Ovary (tissue), 7 donors: ENCODE measurements at regions not wholly inside any gene's neighbourhood (a gene's known extent, or its start where the extent isn't known, plus 50 kb on each side); places are given as distances from the start of the nearest gene placed in this dataset.
A peak's percentile ranks its signal among the peaks of the same experiment; 100 is the strongest.

Source experiments
- DNase-seq, 5 donors: peaks; one replicate each; pipeline ENCODE4 v3.0.0-alpha.2; 2019 to 2020
- H3K27ac ChIP-seq, 2 donors: fragments of 200-600 bp; one replicate each; pipeline versions ENCODE4 v1.5.1 to v1.8.0; 2019 to 2022
- H3K27me3 ChIP-seq: fragments of 200-600 bp; one replicate; pipeline ENCODE4 v1.8.0; 2022
- H3K36me3 ChIP-seq: fragments of 200-600 bp; sonication (generic); one replicate; pipeline ENCODE4 v1.5.1; 2019
- H3K4me1 ChIP-seq: one replicate; pipeline ENCODE4 v1.8.1; 2013; ENCODE audit warnings: mild to moderate bottlenecking, moderate library complexity; ENCODE audit not compliant: insufficient read depth
- H3K4me3 ChIP-seq: fragments of 200-600 bp; sonication (generic); one replicate; pipeline ENCODE4 v1.5.1; 2017
- H3K9me3 ChIP-seq, 2 donors: fragments of 200-600 bp in 1 of 2; sonication (generic) in 1 of 2; one replicate each; pipeline versions ENCODE4 v1.5.1 to v1.8.1; 2013 to 2019; ENCODE audit warnings: mild to moderate bottlenecking in 1 of 2, moderate library complexity in 1 of 2
- CTCF ChIP-seq, 3 donors: fragments of 450-650 bp in 2 of 3; fragments of 200-600 bp in 1 of 3; IDR thresholded peaks; one replicate each; pipeline versions ENCODE4 v1.5.1 to v1.8.0; 2016 to 2022; ENCODE audit warnings: antibody characterized with exemption in 3 of 3, mild to moderate bottlenecking in 1 of 3
- EP300 ChIP-seq: sonication (generic); formaldehyde crosslinking; IDR thresholded peaks from one replicate; pipeline ENCODE4 v1.6.1; 2017; ENCODE audit warnings: antibody characterized with exemption
- POLR2A ChIP-seq: fragments of 450-650 bp; IDR thresholded peaks from one replicate; pipeline ENCODE4 v1.6.1; 2017; ENCODE audit warnings: antibody characterized with exemption, mild to moderate bottlenecking, moderate library complexity
- WGBS, 3 donors: extraction: QIAGEN DNeasy Blood & Tissue Kit in 1 of 3; methylation state at CpG; one replicate each; pipeline versions ENCODE4 v1.1.5 to v1.1.7; 2013 to 2017; 5-methylcytosine and 5-hydroxymethylcytosine counted together
- intact Hi-C, 4 donors: fragments of 100-400 bp; cut with DNase I; formaldehyde crosslinking; loops; one replicate each; pipeline versions ENCODE4 v1.11.0 to v1.15.1; 2022 to 2023
- donor health status: DM: no; HTN: no; CAD: no; lungs with moderate emphysema.
- donor health status: DM: no; HTN: no; CAD: no.
- donor health status: Bipolar disorder and iron deficiency.
- donor health status: DM: no; HTN: no; CAD: no.
- donor health status: DM: yes; HTN: yes; CAD: no.

GRCh38 chr2:66070721-66071602 is 364.0 kb upstream of the MEIS1 start:
- intact Hi-C loops, result no loop called here
- DNase-seq, result no peak
- Histone ChIP-seq H3K27ac (no peak overlapping the region), H3K4me1 (no peaks in the 10 kb centered on the region), H3K36me3 (no peaks in the 10 kb centered on the region), H3K4me3 (peak overlapping the region; percentile 18), H3K27me3 (no peaks in the 10 kb centered on the region), H3K9me3 (no peaks in the 10 kb centered on the region)
- WGBS, 3 donors, result 32 to 36% (median 35%) methylated on average over 21 of the region's 21 CpGs
- TF ChIP-seq EP300 (no peak), CTCF (IDR thresholded peaks at IDR 0.05) (no peak), POLR2A (no peak)

- no peak overlapping the region for H3K4me3 ChIP-seq
- 94 to 99% (median 98%) methylated on average over 2 of the region's 2 CpGs for WGBS, 3 donors
- H3K27ac ChIP-seq, result no peak overlapping the region
- no peaks in the 10 kb centered on the region for H3K9me3 ChIP-seq
- no peak for TF ChIP-seq POLR2A
- TF ChIP-seq CTCF (IDR thresholded peaks at IDR 0.05), result no peak
- no peak for TF ChIP-seq EP300
- intact Hi-C loops, result no loop called here
- no peak for DNase-seq
- H3K36me3 ChIP-seq, result no peaks in the 10 kb centered on the region
- H3K27me3 ChIP-seq, result no peaks in the 10 kb centered on the region
- no peaks in the 10 kb centered on the region for H3K4me1 ChIP-seq
Measured at GRCh38 chr2:66069937-66070720, 364.8 kb upstream of the MEIS1 start.

GRCh38 chr2:66066032-66066431 is 368.9 kb upstream of the MEIS1 start:
- intact Hi-C loops, result no loop called here
- no peaks in the 10 kb centered on the region for H3K27me3 ChIP-seq
- no peaks in the 10 kb centered on the region for H3K36me3 ChIP-seq
- no peak overlapping the region for H3K4me3 ChIP-seq
- TF ChIP-seq EP300 (no peak), CTCF (IDR thresholded peaks at IDR 0.05) (no peak), POLR2A (no peak)
- no peak for DNase-seq
- H3K27ac ChIP-seq, result no peak overlapping the region
- no peaks in the 10 kb centered on the region for H3K4me1 ChIP-seq
- H3K9me3 ChIP-seq, result no peaks in the 10 kb centered on the region

GRCh38 chr2:66059332-66059731 is 375.6 kb upstream of the MEIS1 start:
- TF ChIP-seq POLR2A (no peak), EP300 (no peak), CTCF (IDR thresholded peaks at IDR 0.05) (no peak)
- no peaks in the 10 kb centered on the region for H3K9me3 ChIP-seq
- H3K27me3 ChIP-seq, result no peaks in the 10 kb centered on the region
- H3K36me3 ChIP-seq, result no peaks in the 10 kb centered on the region
- no peak for DNase-seq
- no peak overlapping the region for H3K4me3 ChIP-seq
- H3K4me1 ChIP-seq, result no peaks in the 10 kb centered on the region
- H3K27ac ChIP-seq, result no peak overlapping the region
- intact Hi-C loops, result no loop called here
